ENCODE measurements at regions not wholly inside any gene's neighbourhood (a gene's known extent, or its start where the extent isn't known, plus 50 kb on each side); places are given as distances from the start of the nearest gene placed in this dataset.
A peak's percentile ranks its signal among the peaks of the same experiment; 100 is the strongest.
"Not testable (repeated sequence)": the region's sequence is repeated elsewhere in the genome, so short reads cannot be mapped to it uniquely, and the experiment has no call there.

- DNase-seq (ENCODE audit: low read depth): not testable (repeated sequence)
Measured at GRCh38 chr2:55124682-55125081, 74.4 kb upstream of the RTN4 start.

GRCh38 chr2:55123851-55124269, 73.6 kb upstream of the RTN4 start:
- H3K4me3 ChIP-seq (ENCODE audit: low read depth, low read length): no peak overlapping the region
- DNase-seq (ENCODE audit: low read depth): no peak

More at GRCh38 chr2:55124682-55125081, 74.4 kb upstream of the RTN4 start:
- not testable (repeated sequence) for H3K4me3 ChIP-seq (ENCODE audit: low read depth, low read length)

- DNase-seq (ENCODE audit: low read depth): peak; percentile 94
- H3K4me3 ChIP-seq (ENCODE audit: low read depth, low read length): no peak overlapping the region
Measured at GRCh38 chr2:55120634-55121359, 70.5 kb upstream of the RTN4 start.

- no peak overlapping the region for H3K4me3 ChIP-seq (ENCODE audit: low read depth, low read length)
- DNase-seq (ENCODE audit: low read depth): peak; percentile 58
Measured at GRCh38 chr2:55119711-55120487, 69.6 kb upstream of the RTN4 start.

- no peak for DNase-seq (ENCODE audit: low read depth)
- no peak overlapping the region for H3K4me3 ChIP-seq (ENCODE audit: low read depth, low read length)
Measured at GRCh38 chr2:55118643-55119083, 68.4 kb upstream of the RTN4 start.

- no peak overlapping the region for H3K4me3 ChIP-seq (ENCODE audit: low read depth, low read length)
- DNase-seq (ENCODE audit: low read depth): no peak
Measured at GRCh38 chr2:55116966-55117365, 66.7 kb upstream of the RTN4 start.

- H3K4me3 ChIP-seq (ENCODE audit: low read depth, low read length): no peak overlapping the region
- no peak for DNase-seq (ENCODE audit: low read depth)
Measured at GRCh38 chr2:55116598-55116964, 66.3 kb upstream of the RTN4 start.

GRCh38 chr2:55115761-55116597, 65.7 kb upstream of the RTN4 start:
- DNase-seq (ENCODE audit: low read depth): no peak
- no peak overlapping the region for H3K4me3 ChIP-seq (ENCODE audit: low read depth, low read length)

GRCh38 chr2:55114597-55114996, 64.3 kb upstream of the RTN4 start:
- H3K4me3 ChIP-seq (ENCODE audit: low read depth, low read length): no peak overlapping the region
- no peak for DNase-seq (ENCODE audit: low read depth)

- H3K4me3 ChIP-seq (ENCODE audit: low read depth, low read length): no peak overlapping the region
- DNase-seq (ENCODE audit: low read depth): no peak
Measured at GRCh38 chr2:55114082-55114481, 63.8 kb upstream of the RTN4 start.

- DNase-seq (ENCODE audit: low read depth): peak; percentile 91
- peak overlapping the region; percentile 20 for H3K4me3 ChIP-seq (ENCODE audit: low read depth, low read length)
Measured at GRCh38 chr2:55112229-55113031, 62.2 kb upstream of the RTN4 start.

- DNase-seq (ENCODE audit: low read depth): peak; percentile 93
Measured at GRCh38 chr2:55111570-55112228, 61.4 kb upstream of the RTN4 start.

GRCh38 chr2:55111230-55111569, 60.9 kb upstream of the RTN4 start:
- no peak overlapping the region for H3K4me3 ChIP-seq (ENCODE audit: low read depth, low read length)

More at GRCh38 chr2:55111570-55112228, 61.4 kb upstream of the RTN4 start:
- H3K4me3 ChIP-seq (ENCODE audit: low read depth, low read length): no peak overlapping the region

GRCh38 chr2:55109219-55109891, 59.1 kb upstream of the RTN4 start:
- no peak for DNase-seq (ENCODE audit: low read depth)
- no peak overlapping the region for H3K4me3 ChIP-seq (ENCODE audit: low read depth, low read length)

More at GRCh38 chr2:55111230-55111569, 60.9 kb upstream of the RTN4 start:
- DNase-seq (ENCODE audit: low read depth): no peak

GRCh38 chr2:55108456-55109160, 58.4 kb upstream of the RTN4 start:
- H3K4me3 ChIP-seq (ENCODE audit: low read depth, low read length): no peak overlapping the region

GRCh38 chr2:55107436-55107835, 57.2 kb upstream of the RTN4 start:
- no peak overlapping the region for H3K4me3 ChIP-seq (ENCODE audit: low read depth, low read length)
- no peak for DNase-seq (ENCODE audit: low read depth)

More at GRCh38 chr2:55108456-55109160, 58.4 kb upstream of the RTN4 start:
- no peak for DNase-seq (ENCODE audit: low read depth)

- DNase-seq (ENCODE audit: low read depth): no peak
Measured at GRCh38 chr2:55106148-55106547, 55.9 kb upstream of the RTN4 start.

GRCh38 chr2:55105456-55105855, 55.2 kb upstream of the RTN4 start:
- DNase-seq (ENCODE audit: low read depth): no peak
- no peak overlapping the region for H3K4me3 ChIP-seq (ENCODE audit: low read depth, low read length)

More at GRCh38 chr2:55106148-55106547, 55.9 kb upstream of the RTN4 start:
- no peak overlapping the region for H3K4me3 ChIP-seq (ENCODE audit: low read depth, low read length)
